ENCODE measurements at regions not wholly inside any gene's neighbourhood (a gene's known extent, or its start where the extent isn't known, plus 50 kb on each side); places are given as distances from the start of the nearest gene placed in this dataset.

- TF ChIP-seq CTCF (conservative IDR thresholded peaks at IDR 0.05 in 1 of 2, IDR thresholded peaks at IDR 0.05 in 1 of 2; ENCODE audit: low read depth in 1 of 2, low read length in 2 of 2) (no peak), EZH2 (IDR thresholded peaks at IDR 0.05; ENCODE audit: low read length, missing control alignments) (no peak)
Measured at GRCh38 chr4:124590480-124590879, 122.1 kb downstream of the ANKRD50 start.

Data from fibroblast of lung (primary cell).